NOMO-1 (cell line): ENCODE measurements at regions not wholly inside any gene's neighbourhood (a gene's known extent, or its start where the extent isn't known, plus 50 kb on each side); places are given as distances from the start of the nearest gene placed in this dataset.
"Not testable (repeated sequence)": the region's sequence is repeated elsewhere in the genome, so short reads cannot be mapped to it uniquely, and the experiment has no call there.

Experiments
- DNase-seq, 2 experiments: peaks; one replicate each; lab custom pipeline; 2025; ENCODE audit not compliant: unreplicated experiment in 2 of 2; lab: John Stamatoyannopoulos, UW

DNA sequence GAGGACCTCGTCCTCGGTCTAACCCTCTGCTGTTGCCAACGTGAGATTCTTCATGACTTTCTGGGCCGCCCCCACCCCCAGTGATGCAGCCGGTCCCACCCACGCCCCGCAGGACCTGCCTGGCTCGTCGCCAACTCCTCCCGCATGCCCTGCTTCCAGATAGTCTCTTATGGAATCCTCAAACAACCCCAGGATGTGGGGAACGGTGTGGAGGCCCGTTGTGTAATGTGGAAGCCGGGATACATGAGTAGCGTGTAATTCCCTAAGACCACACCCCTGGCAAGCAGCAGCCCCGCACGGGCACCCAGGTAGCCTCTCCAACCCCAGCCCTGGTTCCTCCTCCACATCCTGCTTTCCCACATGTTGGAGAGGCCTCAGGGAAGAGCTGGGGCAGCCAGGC lies 275.9 kb downstream of the C16orf95 start:
- DNase-seq = no peak

DNA sequence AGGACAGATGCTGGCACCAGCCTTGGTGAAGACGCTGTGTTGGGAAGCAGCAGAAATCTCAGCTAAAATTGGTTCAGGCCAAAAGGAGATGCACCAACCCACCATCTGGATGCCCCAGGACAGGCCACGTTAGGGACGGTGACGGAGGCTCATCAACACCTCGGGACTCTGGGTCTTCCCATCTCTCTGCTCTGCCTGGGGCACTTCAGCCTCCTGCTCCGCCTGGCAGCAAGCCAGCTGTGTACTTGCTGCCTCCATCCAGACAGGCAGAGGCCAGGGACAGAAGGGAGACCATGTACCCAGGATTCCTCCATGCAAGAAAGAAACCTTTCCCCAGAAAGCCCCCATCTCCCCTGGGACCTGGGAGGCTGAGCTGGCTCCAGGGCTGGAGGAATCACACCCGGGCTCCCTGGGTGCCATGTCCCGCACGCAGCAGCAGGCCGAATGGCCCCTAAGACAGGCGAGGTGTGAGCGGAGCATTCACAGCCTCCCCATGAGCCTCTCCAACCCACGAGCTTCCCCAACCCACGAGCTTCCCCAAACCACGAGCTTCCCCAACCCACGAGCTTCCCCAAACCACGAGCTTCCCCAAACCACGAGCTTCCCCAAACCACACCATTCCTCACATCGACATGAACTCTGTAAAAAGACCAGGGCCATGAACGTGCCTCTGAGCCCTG lies 274.5 kb downstream of the C16orf95 start:
- no peak for DNase-seq

- DNase-seq = no peak
Measured at GRCh38 chr16:87043231-87044031, 273.8 kb downstream of the C16orf95 start.

DNA sequence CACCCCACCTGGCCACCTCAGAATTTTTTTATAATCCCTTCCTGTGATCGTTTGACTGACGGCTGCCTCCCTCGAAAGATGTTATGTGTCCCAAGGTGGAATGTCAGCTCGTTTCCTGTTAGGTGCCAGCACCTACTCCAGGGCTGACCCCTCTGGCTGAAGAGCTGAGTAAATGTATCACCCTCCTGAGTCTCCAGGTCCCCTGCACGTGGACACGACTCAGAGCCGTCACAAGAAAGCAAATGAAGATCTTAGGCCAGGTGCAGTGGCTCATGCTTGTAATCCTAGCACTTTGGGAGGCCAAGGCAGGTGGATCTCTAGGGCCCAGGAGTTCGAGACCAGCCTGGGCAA lies 273.2 kb downstream of the C16orf95 start:
- no peak for DNase-seq

- DNase-seq = no peak
Measured at GRCh38 chr16:87044829-87045228, 272.4 kb downstream of the C16orf95 start.

- DNase-seq = no peak
Measured at GRCh38 chr16:87045466-87046216, 271.6 kb downstream of the C16orf95 start.

DNA sequence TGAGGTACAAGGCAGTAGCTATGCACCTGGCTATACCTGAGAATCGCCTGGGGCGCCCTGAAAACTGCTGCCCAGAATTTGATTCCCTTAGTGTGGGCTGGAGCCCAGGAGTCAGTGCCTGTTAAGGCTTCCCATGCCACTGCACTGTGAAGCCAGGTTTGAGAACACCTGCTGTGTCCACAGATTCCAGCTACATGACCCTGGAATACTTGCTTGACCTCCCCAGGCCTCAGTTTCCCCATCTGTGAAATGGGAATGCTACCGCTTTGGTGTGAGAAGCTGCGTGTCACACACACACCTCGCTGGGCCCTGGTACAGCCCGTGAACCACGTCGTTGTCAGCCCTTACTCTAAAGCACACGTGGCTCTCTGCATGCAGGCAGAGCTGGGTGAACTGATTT lies 271.0 kb downstream of the C16orf95 start:
- DNase-seq = no peak

DNA sequence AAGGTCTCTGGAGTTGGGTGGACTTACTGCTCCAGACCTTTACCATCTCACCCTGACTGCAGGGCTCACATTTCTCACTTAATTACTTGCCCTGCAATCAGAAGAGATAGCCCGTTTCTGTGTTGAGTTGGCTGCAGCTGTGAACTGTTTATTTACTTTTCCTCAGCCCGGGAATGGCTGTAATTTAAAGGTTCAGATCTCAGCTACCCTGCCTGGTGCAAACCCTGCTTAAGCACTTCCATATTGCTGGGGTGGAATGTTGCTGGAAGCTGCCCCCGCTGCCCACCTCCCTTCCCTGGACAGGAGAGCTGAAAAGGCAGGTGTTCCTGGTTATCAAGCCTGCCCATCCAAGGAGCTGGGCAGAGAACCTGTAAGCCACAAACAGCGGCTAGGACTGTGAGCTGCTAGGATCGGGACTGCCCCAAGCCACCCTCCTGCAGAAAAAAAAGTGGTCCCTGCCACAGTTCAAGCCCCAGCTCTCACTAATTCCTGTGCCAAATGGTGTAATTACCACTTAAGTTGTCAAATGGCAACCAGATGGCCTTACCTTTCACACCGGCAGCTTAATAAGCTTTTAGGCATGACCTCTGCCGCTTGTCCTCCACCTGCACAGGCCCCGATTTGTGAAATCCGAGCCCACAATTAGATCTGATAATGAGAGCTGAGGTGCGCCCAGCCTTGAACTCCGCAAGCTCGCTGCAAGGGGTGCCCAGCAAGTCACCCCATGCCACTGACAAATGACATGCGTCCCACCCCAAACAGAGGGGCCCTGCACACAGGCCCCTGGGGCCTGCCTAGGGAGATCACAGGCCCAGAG lies 269.8 kb downstream of the C16orf95 start:
- DNase-seq = no peak

DNA sequence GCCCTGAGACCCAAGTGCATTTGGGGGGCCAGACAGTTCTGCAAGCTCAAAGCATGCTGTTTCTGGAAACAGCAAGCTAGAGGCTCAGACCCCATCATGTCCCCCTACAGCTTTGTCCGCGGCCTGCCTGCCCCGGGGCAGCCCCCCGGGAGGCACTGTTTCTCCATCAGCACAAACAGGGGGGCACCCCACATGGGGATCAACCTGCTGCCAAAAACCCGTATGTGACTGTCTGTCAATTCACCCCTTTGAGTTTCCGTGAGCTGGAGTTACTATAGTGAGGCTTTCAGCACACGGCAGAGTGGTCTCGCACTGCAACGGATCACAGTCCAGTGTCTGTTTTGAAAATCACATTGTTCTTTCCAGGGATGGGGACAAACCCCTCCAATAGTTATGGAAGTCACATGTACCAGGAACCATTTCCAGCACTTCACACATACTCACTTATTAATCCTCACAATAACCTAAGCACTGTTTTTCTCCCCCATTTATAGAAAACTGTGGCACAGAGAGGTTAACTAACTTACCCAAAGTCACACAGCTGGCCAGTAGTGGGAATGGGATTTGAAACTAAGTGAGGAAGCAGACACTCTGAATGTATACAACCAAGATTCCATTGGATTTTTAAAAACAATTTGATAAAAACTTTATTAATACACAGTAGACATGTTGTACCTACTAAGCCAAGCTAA lies 269.0 kb downstream of the C16orf95 start:
- no peak for DNase-seq

- no peak for DNase-seq
Measured at GRCh38 chr16:87048730-87049115, 268.5 kb downstream of the C16orf95 start.

DNA sequence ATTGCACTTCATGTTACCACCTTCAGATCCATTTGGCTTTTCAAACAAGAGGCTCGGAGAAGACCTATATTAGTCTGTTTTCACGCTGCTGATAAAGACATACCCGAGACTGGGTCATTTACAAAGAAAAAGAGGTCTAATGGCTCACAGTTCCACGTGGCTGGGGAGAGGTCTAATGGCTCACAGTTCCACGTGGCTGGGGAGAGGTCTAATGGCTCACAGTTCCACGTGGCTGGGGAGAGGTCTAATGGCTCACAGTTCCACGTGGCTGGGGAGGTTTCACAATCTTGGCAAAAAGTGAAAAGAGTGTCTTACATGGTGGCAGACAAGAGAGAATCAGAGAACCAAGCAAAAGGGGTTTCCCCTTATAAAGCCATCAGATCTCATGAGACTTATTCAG lies 268.0 kb downstream of the C16orf95 start:
- DNase-seq = not testable (repeated sequence)

DNA sequence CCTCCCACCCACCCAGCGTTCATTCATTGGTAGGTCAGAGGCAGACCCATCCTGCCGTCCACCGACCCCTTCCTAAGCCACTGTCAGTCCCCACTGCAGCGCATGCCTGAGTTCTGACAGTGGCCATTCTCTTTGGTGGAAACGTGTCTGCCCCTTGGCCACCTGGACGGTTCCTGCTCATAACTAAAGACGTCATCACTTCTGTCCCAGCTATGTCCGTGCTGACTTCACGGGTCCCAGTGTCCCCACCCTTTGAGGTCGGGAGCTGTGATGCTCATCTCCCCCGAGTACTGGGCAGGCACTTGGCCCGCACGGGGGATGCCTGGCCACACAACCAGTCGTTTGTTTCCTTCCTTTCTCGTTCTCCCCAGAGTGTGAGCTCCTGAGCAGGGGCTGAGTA lies 267.1 kb downstream of the C16orf95 start:
- no peak for DNase-seq

- no peak for DNase-seq
Measured at GRCh38 chr16:87051526-87052320, 265.5 kb downstream of the C16orf95 start.

- DNase-seq = no peak
Measured at GRCh38 chr16:87052506-87052905, 264.7 kb downstream of the C16orf95 start.

DNA sequence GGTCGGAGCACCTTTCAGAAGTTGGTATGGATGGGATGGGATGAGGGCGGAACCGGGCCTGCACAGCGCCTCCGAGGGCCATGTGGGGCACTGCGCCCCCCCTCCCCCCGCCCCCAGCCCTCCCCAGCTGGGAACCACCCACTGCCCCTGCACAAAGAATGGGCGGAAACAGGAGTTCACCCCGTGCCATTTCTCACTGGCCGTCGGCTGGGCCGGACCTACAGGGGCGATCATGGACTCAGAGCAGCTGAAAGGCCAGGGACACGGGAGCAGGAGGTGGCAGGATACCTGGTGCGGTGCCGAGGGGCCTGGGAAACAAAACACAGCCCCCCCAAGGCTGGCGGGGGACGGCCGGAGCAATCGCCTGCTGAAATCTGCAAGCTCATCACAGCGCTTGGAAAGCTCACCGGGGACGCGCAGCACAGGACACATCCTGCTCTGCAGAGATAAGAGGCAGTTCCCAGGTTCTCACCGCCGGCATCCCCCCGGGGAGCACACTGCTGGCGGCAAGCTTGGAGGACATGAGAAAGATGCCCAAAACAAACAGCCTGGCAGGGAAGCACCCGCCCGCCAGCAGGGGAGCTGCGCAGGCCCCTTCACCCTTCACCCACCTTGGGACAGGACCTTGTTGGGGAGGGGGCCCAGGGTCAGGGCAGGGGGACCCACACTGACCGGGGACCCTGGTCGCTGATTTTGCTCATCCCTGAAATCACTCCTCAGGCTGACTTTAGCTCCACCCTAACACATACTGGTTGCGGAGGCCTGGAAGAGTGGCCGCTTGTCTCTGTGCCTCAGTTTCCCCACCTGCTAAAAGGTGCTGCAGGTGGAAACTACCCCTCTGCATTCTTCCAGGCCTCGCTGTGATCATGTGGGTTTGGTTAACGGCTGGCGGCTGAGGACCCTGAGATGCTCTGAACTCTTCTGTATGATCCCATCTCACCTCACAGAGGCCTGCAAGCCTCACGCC lies 263.9 kb downstream of the C16orf95 start:
- no peak for DNase-seq

- DNase-seq = no peak
Measured at GRCh38 chr16:87054154-87054553, 263.0 kb downstream of the C16orf95 start.

- DNase-seq = no peak
Measured at GRCh38 chr16:87054856-87055255, 262.3 kb downstream of the C16orf95 start.

DNA sequence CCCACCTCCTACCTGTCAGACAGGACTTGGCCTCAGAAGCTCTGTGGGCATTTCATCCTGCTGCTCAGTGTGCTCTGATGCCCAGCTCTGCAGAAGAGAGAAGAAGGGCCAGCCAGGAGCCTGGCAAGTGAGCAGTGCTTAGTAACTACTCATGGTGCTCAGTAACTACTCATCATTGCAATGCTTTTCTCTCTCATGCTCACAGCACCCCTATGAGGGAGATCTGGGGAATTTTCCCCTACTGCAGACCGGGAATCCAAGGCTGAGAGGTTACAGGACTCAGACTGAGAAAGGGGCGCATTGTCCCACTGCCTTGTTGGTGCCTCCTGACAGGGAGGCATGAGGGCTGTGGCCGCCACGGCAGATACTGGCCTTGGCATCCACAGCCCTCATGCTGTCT lies 261.1 kb downstream of the C16orf95 start:
- no peak for DNase-seq
